ENCODE measurements at regions not wholly inside any gene's neighbourhood (a gene's known extent, or its start where the extent isn't known, plus 50 kb on each side); places are given as distances from the start of the nearest gene placed in this dataset.
"Not testable (repeated sequence)": the region's sequence is repeated elsewhere in the genome, so short reads cannot be mapped to it uniquely, and the experiment has no call there.

GRCh38 chr5:124538931-124539330, 207.5 kb downstream of the ZNF608 start:
- DNase-seq: no peak

GRCh38 chr5:124538191-124538590, 208.2 kb downstream of the ZNF608 start:
- DNase-seq: no peak

GRCh38 chr5:124537522-124537921, 208.9 kb downstream of the ZNF608 start:
- no peak for DNase-seq

GRCh38 chr5:124537107-124537506, 209.3 kb downstream of the ZNF608 start:
- no peak for DNase-seq

DNA sequence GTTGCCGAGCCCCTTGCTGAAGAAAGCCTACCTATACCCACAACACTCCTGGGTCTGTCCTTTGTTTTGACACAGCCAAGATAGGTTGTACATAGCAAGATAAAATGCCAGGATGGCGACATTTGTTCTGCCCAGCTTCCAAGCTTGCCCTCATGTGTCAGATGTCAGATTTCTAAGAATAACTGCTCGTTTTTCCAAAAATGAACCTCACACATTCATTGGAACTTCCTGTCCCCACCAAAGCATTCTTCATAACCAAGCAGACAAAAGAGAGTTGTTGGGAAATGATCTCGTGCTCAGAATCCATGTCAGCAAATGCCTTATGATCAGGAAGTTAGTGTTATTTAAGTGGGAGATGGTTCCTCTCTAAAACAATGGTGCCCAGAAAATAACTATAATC, 210.1 kb downstream of the ZNF608 start:
- no peak for DNase-seq

- no peak for DNase-seq
Measured at GRCh38 chr5:124530916-124531315, 215.5 kb downstream of the ZNF608 start.

GRCh38 chr5:124528838-124529237, 217.6 kb downstream of the ZNF608 start:
- no peak for DNase-seq

GRCh38 chr5:124527220-124527991, 219.0 kb downstream of the ZNF608 start:
- no peak for DNase-seq

DNA sequence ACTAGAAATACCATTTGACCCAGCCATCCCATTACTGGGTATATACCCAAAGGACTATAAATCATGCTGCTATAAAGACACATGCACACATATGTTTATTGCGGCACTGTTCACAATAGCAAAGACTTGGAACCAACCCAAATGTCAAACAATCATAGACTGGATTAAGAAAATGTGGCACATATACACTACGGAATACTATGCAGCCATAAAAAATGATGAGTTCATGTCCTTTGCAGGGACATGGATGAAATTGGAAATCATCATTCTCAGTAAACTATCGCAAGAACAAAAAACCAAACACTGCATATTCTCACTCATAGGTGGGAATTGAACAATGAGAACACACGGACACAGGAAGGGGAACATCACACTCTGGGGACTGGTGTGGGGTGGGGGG, 220.4 kb downstream of the ZNF608 start:
- not testable (repeated sequence) for DNase-seq

DNA sequence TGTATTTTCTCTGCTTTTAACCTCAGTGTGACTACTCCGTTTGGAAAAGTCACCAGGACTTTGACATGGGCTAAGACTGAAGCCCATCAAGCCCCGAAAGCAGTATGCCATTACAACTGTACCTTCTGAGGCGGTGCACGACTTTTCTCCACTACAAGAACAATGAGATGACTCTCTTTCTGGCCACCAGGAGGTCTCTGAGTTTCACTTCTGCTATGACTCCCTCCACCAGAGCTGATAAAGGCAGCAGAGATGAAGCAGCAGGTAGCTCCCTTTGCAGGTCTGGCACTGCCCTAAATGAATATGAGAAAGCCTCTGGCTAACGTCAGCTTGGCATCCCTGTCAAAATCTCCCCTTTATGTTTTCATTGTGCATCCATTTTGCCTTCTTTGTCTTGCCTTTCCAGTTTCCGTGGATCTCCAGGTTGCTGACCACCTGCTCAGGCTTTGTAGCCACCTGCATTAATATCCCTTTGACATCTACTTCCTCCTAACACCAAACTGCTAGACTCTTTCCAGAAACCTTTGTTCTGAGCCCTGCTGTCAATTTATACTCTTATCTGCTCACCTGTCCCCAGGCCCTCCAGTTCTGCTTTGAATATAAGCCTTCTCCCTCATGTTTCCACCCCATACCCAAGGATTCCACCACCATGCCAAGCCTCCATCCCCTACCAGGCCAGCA, 221.7 kb downstream of the ZNF608 start:
- DNase-seq: no peak

DNA sequence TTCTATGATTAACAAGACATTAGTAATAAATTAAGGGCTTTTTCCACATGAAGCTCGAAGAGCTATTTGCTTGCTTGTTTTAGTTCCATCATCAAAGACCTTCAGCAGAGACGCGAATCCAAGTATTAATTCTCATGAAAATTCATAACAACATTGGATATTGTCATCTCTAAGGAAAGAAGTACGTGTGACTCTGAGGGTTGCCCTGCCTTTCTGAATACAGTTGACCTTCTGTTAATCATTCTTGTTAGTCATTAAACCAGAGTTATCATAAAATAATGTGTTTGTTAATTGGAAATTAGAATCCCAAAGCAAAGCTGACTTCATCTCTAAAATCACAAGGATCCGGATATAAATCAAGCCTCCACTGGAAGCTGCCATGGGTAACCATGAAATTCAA, 222.5 kb downstream of the ZNF608 start:
- no peak for DNase-seq

GRCh38 chr5:124522992-124523391, 223.4 kb downstream of the ZNF608 start:
- no peak for DNase-seq

- no peak for DNase-seq
Measured at GRCh38 chr5:124521461-124522230, 224.8 kb downstream of the ZNF608 start.

DNA sequence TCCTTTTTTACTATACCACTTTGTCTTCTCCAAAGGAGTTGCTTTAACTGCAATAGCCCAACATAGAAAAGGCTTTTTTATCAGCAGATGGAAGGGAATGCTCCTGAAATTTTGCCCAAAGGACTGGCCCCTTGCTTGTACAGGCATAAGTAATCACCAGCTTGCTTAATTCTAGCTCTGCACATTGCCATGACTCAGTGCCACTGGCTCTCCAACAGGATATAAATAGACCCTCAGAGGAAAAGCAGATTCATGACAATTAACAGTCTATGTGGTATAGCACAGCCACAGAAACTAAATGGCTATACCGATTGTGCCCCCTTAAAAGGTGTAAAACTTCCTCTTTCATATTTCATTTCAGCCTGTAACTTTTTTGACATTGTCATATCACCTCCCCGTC, 227.0 kb downstream of the ZNF608 start:
- DNase-seq: no peak

DNA sequence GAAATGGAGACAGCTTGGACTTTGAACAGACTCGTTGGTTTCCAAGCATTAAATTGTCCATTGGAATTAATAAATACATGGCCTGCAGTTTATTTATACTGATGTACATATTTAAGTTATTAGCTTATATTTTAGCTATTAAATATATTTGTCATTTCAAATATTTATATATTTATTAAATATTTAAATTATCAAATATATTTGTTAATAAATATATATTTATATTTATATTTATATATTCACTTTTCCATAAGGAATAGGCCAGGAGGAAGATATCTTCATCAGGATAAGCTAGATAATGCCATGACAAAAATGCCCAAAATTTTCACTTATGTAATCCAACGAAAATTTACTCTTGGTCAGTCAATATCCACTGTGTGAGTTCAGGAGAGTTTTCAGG, 229.9 kb downstream of the ZNF608 start:
- no peak for DNase-seq

- no peak for DNase-seq
Measured at GRCh38 chr5:124515497-124516245, 230.8 kb downstream of the ZNF608 start.

DNA sequence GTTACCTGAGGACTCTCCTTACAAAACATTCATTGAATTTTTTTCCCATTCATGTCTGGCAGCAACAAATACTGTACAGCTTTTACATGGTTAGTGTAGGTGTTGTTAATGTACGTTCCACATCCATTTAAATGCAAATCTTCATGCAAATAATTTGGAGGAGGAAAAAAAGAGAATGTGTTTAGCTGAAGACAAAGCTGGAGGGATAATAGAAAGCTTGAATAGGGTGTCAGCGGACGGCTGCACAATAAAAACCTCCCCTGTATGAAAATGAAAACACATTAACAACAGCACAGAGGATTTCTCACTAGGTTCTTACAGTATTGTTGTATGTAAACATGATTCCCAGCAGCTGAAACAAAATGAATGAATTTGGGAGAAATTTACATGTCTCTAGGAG, 231.5 kb downstream of the ZNF608 start:
- DNase-seq: no peak

- DNase-seq: no peak
Measured at GRCh38 chr5:124512952-124513632, 233.3 kb downstream of the ZNF608 start.

DNA sequence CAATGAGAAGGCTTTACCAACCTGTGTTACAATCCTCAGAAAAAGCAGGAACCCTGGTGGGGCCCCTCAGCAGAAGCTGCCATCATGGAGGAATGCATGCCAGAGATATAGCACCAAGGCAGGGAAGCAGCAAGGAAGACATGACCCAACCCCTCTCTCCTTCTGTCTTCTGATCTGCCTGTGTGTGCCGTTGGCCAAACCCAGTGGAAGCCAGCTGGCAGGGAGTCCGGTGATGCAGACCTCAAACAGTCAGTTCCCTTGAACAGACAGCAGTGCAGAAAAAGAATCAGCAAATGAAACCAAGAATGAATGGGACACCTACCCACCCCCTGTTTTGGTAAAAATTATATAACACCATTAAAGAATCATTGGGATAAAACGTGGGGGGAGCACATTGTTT, 234.2 kb downstream of the ZNF608 start:
- no peak for DNase-seq

- DNase-seq: no peak
Measured at GRCh38 chr5:124511791-124512190, 234.6 kb downstream of the ZNF608 start.

GRCh38 chr5:124507688-124508087, 238.8 kb downstream of the ZNF608 start:
- no peak for DNase-seq

Data from hematopoietic multipotent progenitor cell treated with erythropoietin and hydrocortisone succinate and interleukin-3 and kit ligand, for 8 days (in vitro differentiated cells).